OCI-M2 (cell line): ENCODE measurements at regions not wholly inside any gene's neighbourhood (a gene's known extent, or its start where the extent isn't known, plus 50 kb on each side); places are given as distances from the start of the nearest gene placed in this dataset.

ENCODE experiments used
- DNase-seq: peaks from one replicate; lab custom pipeline; 2025; ENCODE audit not compliant: unreplicated experiment; lab: John Stamatoyannopoulos, UW

DNA sequence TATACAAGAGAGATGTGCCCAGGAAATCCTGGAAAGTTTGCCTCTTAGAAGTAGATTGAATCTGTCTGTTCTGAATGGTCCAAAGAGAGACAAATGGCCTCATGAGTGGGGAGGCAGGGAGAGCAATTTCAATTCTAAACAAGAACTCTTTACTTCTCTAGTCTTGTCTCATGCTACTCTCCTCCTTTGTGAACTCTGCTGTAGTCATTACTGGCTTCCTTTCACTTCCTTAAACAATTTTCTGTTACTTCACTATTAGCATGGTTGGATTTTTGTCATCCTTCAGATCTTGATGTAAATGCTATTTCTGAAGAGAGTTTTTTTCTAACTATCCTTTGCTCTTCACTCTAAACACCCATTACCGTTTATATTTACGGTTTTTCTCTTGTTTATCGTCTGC is 54.0 kb upstream of the GRIN3A start:
- no peak for DNase-seq

DNA sequence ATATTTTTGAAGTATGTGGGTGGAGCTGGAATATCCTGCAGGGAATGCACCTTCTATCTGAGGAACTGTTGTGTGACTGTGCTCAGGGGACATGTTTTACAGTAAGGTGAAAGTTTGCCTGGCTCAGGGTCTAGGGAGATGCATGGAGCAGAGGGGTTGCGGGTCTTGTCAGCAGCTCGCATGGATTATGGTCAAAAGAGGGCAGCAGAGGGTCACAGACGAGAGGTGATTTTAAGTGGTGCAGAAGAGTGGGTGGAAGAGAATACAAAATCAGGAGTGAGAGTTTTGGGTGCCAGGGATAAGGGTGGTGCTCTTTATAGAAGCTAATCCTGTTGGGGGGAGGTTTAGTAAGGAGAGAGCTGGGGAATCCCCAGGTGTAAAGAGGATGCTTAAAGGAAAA is 53.5 kb upstream of the GRIN3A start:
- no peak for DNase-seq

DNA sequence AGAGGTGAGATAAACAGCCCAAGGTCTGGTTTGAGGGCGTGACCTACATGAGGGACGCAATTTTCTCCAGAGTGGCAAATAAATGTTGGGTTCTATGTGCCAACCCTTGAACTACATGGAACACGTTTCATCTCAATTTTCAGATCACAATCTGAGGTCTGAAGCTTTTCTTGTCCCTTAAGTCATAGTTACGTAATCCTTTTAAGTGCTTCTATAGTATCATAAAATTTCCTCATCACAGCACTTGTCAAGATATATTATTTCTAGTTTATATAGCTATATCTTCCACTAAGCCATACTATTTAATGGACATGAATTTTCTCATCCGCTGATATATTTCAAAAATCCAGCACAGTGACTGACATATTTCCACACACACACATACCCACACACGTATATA is 53.1 kb upstream of the GRIN3A start:
- no peak for DNase-seq
